HepG2 (cell line): ENCODE measurements at regions not wholly inside any gene's neighbourhood (a gene's known extent, or its start where the extent isn't known, plus 50 kb on each side); places are given as distances from the start of the nearest gene placed in this dataset.

Experiments
- ADNP ChIP-seq: sonication (generic); formaldehyde crosslinking; IDR thresholded peaks from 2 replicates; pipeline ENCODE4 v1.4.0; 2020; ENCODE audit warnings: missing genetic modification reagents
- AHR ChIP-seq: IDR thresholded peaks from 2 replicates; pipeline ENCODE4 v1.6.1; 2018; ENCODE audit warnings: missing genetic modification reagents, missing compliant biosample characterization
- ATF7 ChIP-seq, 2 experiments: fragments of 450-650 bp in 1 of 2; sonication (generic) in 1 of 2; formaldehyde crosslinking in 1 of 2; IDR thresholded peaks; 2 replicates each; pipeline versions ENCODE4 v1.4.0 to v1.6.1; 2016 to 2020; ENCODE audit warnings: antibody characterized with exemption in 1 of 2, mild to moderate bottlenecking in 1 of 2, missing genetic modification reagents in 1 of 2
- FOXJ3 ChIP-seq: sonication (generic); formaldehyde crosslinking; IDR thresholded peaks from 2 replicates; pipeline ENCODE4 v1.4.0; 2020; ENCODE audit warnings: missing genetic modification reagents, mild to moderate bottlenecking, borderline replicate concordance
- IKZF5 ChIP-seq: IDR thresholded peaks from 2 replicates; pipeline ENCODE4 v1.6.1; 2018; ENCODE audit warnings: missing genetic modification reagents, mild to moderate bottlenecking, missing compliant biosample characterization
- KDM4B ChIP-seq: sonication (generic); formaldehyde crosslinking; IDR thresholded peaks from 2 replicates; pipeline ENCODE4 v1.4.0; 2020; ENCODE audit warnings: missing genetic modification reagents
- NAIF1 ChIP-seq: sonication (generic); formaldehyde crosslinking; IDR thresholded peaks from 2 replicates; pipeline ENCODE4 v1.5.0; 2020; ENCODE audit warnings: mild to moderate bottlenecking, missing genetic modification reagents, borderline replicate concordance
- NCOA2 ChIP-seq: sonication (generic); formaldehyde crosslinking; IDR thresholded peaks from 2 replicates; pipeline ENCODE4 v1.8.0; 2022; ENCODE audit warnings: inconsistent platforms
- POLR2A ChIP-seq, 2 experiments: IDR thresholded peaks; 2 replicates each; pipeline ENCODE4 v1.6.1; 2011; ENCODE audit warnings: low read depth in 2 of 2, low read length in 2 of 2, mild to moderate bottlenecking in 1 of 2, moderate library complexity in 1 of 2; ENCODE audit not compliant: insufficient read depth in 1 of 2
- RBFOX2 ChIP-seq: fragments of 200-400 bp; formaldehyde crosslinking; IDR thresholded peaks from 2 replicates; pipeline ENCODE4 v1.6.1; 2017; ENCODE audit warnings: low read depth, mild to moderate bottlenecking, low read length
- SSRP1 ChIP-seq: IDR thresholded peaks from 2 replicates; pipeline ENCODE4 v1.6.1; 2016; ENCODE audit warnings: control low read depth
- TEAD3 ChIP-seq: optimal IDR thresholded peaks from 2 replicates; pipeline ENCODE3; 2016; ENCODE audit warnings: borderline replicate concordance
- ZC3H4 ChIP-seq: sonication (generic); formaldehyde crosslinking; IDR thresholded peaks from 2 replicates; pipeline ENCODE4 v1.4.0; 2020; ENCODE audit warnings: missing genetic modification reagents, borderline replicate concordance
- ZFYVE20 ChIP-seq: sonication (generic); formaldehyde crosslinking; IDR thresholded peaks from 2 replicates; pipeline ENCODE4 v1.8.0; 2023; ENCODE audit warnings: low read depth, mild to moderate bottlenecking, moderate library complexity, missing genetic modification reagents, borderline replicate concordance
- ZNF12 ChIP-seq: sonication (generic); formaldehyde crosslinking; IDR thresholded peaks from 2 replicates; pipeline ENCODE4 v1.5.0; 2020; ENCODE audit warnings: missing genetic modification reagents
- ZNF235 ChIP-seq: sonication (generic); formaldehyde crosslinking; IDR thresholded peaks from 2 replicates; pipeline ENCODE4 v1.8.1; 2023; ENCODE audit warnings: mild to moderate bottlenecking, missing genetic modification reagents, borderline replicate concordance
- ZNF33B ChIP-seq: sonication (generic); formaldehyde crosslinking; IDR thresholded peaks from 2 replicates; pipeline ENCODE4 v1.5.1; 2020; ENCODE audit warnings: mild to moderate bottlenecking, missing genetic modification reagents
- ZNF383 ChIP-seq: sonication (generic); formaldehyde crosslinking; IDR thresholded peaks from 2 replicates; pipeline ENCODE4 v1.4.0; 2020; ENCODE audit warnings: missing genetic modification reagents, mild to moderate bottlenecking, borderline replicate concordance
- ZNF567 ChIP-seq: sonication (generic); formaldehyde crosslinking; IDR thresholded peaks from 2 replicates; pipeline ENCODE4 v1.8.1; 2023; ENCODE audit warnings: mild to moderate bottlenecking, missing genetic modification reagents, borderline replicate concordance
- ZUFSP ChIP-seq: sonication (generic); formaldehyde crosslinking; IDR thresholded peaks from 2 replicates; pipeline ENCODE4 v1.9.0; 2021; ENCODE audit warnings: missing genetic modification reagents, mild to moderate bottlenecking, borderline replicate concordance

- no peak for TF ChIP-seq IKZF5 (CRISPR knock-in tag)
- TF ChIP-seq NAIF1 (CRISPR knock-in tag), result 0 out of 2 replicates have a peak, but pooled peaks have one; percentile 1
- TF ChIP-seq KDM4B (CRISPR knock-in tag), result 0 out of 2 replicates have a peak, but pooled peaks have one; percentile 19
- TF ChIP-seq ZFYVE20 (CRISPR knock-in tag), result no peak
- TF ChIP-seq RBFOX2, result 0 out of 2 replicates have a peak, but pooled peaks have one; percentile 3
- TF ChIP-seq SSRP1 (CRISPR knock-in tag), result peak; percentile 27; the same call in 1 of the 2 replicates
- TF ChIP-seq AHR (CRISPR knock-in tag), result no peak
- TF ChIP-seq ZNF12 (CRISPR knock-in tag), result 0 out of 2 replicates have a peak, but pooled peaks have one; percentile 12
- TF ChIP-seq POLR2A (IDR thresholded peaks at IDR 0.05; ENCODE audit: insufficient read depth in 1 of 2, low read depth in 2 of 2, low read length in 2 of 2), result peak in 1 of 2 experiments; percentile 24; a peak in 2 of 4 replicates
- TF ChIP-seq ZNF567, result 0 out of 2 replicates have a peak, but pooled peaks have one; percentile 14
- no peak for TF ChIP-seq ATF7 (IDR thresholded peaks at IDR 0.05)
- TF ChIP-seq ATF7 (CRISPR knock-in tag; IDR thresholded peaks at IDR 0.05), result no peak
- 0 out of 2 replicates have a peak, but pooled peaks have one; percentile 25 for TF ChIP-seq NCOA2 (CRISPR knock-in tag)
- TF ChIP-seq ADNP (CRISPR knock-in tag), result no peak
- TF ChIP-seq ZNF33B, result 0 out of 2 replicates have a peak, but pooled peaks have one; percentile 57
- no peak for TF ChIP-seq ZUFSP (CRISPR knock-in tag)
- TF ChIP-seq ZNF235 (CRISPR knock-in tag), result 0 out of 2 replicates have a peak, but pooled peaks have one; percentile 33
- peak; percentile 45 for TF ChIP-seq ZC3H4 (CRISPR knock-in tag)
- 0 out of 2 replicates have a peak, but pooled peaks have one; percentile 5 for TF ChIP-seq ZNF383
- TF ChIP-seq FOXJ3 (CRISPR knock-in tag), result 0 out of 2 replicates have a peak, but pooled peaks have one; percentile 6
- TF ChIP-seq TEAD3 (CRISPR knock-in tag), result no peak
Observed at GRCh38 chr2:190809876-190810525, 70.6 kb upstream of the GLS start (continued).
